Activated gamma-delta T cell treated with anti-CD3 and anti-CD28 coated beads, Interleukin-2, amount 50 U/mL, for 16 hours (primary cell): ENCODE measurements at regions not wholly inside any gene's neighbourhood (a gene's known extent, or its start where the extent isn't known, plus 50 kb on each side); places are given as distances from the start of the nearest gene placed in this dataset.

Experiments used
- DNase-seq: peaks from one replicate; pipeline ENCODE4 v3.0.0-alpha.2; 2020; ENCODE audit warnings: low read depth

DNA sequence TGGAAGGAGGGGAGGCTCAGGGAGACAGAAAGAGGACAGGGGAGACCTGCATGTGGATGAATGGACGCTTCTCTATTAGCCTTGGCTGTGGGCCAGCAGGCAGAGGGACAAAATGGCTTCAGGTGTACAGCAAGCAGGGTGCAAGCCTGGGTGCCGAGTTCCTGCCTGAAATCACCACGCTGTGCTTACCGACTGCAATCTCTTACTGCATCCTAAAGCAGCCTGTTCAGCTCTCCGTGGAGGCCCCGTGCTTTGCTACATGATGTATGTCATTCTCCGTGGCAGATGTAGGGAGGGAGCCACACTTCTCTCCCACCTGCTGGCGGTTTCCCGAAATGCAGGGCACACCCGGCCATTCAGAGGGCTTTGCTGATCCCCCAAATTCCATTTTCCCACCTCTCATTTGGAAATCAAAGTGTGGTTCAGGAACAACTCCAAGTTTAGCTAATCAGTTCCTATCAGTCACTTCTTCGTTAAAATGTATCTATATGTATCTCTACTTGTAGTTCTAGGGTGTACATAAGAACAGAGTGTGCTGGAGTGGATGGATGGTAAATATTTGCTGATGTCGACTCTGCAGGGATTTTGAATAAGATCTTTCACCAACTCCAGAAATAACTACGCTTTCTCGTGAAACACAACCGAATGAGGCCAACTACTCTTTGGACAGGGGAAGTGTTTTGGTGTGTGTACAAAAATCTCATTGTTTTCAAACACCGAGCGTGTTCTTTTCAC lies 122.3 kb upstream of the BACE2 start:
- no peak for DNase-seq

DNA sequence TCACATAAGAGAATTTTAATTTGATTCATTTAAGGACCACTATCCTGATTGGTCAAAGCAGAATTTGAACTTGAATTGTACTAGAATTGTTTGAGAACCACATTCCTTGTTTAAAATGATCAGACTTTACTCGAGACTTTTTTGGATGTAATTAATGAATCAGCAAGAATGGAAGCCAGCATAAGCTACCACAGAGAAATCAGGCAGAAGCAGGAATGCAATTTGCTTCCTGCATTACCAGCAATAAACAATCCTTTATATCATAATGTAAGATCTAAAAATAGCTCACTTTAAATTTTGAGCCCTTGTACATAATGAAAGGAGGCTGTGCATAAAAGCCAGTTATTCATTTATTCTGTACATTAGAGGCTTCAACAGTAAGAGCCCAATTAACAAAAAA lies 119.8 kb upstream of the BACE2 start:
- DNase-seq: no peak

DNA sequence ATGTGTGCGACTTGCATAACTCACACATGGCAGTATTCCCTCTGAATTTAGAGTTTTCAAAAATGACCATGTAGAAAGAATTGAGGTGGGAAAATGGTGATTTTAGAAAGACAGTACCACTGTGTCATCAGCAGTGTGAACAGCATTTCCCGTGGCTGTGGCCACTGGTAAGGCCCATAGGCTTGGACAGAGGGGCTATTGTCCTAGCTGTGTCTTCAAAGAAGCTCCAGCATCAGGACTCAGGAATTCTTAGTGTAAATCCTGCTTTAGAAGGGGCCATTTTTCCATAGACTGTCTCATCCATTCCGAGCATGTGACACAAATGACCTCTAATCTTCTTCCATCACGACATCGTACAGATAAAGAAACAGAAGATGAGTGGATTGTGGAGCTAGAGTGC lies 119.3 kb upstream of the BACE2 start:
- no peak for DNase-seq

DNA sequence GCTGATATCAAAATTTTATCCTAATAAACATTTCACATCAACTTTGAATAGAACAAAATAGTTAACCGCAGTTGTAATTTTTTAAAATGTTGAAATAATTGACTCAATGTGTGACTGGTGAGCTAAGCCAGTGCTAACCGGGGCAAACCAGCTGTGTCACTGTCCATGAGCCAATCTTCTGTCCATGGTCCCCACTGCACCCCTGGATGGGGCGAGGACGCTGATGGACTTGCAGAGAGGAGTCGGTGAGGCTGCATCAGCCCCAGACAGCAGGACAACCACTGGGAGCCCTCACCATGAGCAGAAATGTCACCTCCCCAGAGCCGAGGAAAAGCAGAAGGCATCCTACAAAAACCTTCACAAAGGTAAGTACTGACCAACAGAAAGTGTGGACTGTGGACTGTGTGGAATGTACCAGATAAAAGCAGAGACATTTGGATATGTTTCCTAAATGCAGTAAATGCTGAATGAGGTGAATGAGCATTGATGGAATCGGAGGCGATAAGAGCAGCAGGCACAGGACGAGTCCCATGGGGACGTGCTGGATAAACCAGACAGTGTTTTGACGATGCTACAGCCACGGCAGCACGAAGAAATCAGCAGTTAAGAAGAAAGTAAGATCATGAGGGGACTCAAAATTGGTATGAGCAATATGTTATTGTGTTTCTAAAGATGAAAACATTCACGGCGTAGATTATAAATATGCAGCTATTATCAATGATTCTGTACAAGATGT lies 115.0 kb upstream of the BACE2 start:
- no peak for DNase-seq

DNA sequence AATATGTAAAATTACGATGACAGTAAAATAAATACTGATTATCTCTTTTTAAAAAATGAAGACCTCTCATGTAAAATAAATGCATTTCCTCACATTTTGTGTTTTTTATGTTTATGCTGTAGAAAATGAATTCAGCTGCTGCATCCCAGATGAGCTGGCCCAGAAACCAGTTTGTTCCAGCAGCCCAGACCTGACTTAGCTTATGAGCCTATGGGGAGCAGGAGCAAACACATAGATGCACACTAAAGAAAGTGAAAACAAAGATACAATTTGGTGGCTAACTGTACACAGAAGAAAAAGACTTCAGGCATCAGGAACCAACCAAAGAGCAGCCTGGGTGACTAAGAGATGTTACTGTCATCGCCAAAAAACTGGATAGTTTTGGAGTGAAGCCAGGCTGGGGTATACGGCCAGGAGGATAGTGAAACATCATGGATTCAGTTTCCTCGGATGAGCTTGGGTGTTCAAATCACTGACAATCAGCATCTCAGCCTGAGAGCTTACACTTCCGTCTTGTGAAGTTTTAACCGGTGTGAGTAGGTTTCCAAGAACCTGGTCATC lies 113.9 kb upstream of the BACE2 start:
- DNase-seq: no peak

DNA sequence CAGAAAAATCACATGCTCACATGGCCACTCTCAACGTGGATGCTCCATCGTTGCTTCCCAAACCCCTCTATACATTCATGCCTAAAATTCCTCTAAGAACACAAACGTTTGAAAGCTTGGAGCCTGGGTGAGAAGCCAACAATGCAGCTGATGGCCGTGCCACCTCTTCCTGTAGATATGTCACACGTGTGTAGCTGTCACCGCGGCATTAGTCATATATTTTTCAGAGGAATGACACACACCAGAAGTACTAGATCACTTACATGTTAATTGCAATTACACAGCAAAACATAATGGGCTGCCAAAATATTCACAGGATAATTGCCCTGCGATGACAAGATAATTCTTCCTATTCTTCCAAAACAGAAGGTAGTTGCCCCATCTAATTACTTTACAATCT lies 112.7 kb upstream of the BACE2 start:
- DNase-seq: no peak

DNA sequence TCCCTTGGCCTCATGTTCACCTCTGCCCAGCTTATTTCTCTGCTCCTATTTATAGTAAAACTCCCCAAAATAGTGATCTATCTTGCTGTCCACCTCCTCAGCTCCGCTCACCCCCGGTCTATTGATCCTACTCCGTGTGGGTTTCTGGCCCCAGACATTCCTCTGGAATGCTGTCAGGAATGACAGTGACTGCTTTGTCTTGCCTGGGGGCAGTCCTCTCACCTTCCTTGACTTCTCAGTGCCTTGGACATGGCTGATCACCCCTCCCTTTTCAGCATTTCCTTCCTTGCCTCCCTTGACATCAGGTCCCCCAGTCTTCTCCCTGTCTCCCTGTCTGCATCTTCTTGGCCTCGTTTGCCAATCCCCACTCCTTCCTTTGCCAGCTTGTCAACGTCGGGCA lies 108.1 kb upstream of the BACE2 start:
- no peak for DNase-seq

DNA sequence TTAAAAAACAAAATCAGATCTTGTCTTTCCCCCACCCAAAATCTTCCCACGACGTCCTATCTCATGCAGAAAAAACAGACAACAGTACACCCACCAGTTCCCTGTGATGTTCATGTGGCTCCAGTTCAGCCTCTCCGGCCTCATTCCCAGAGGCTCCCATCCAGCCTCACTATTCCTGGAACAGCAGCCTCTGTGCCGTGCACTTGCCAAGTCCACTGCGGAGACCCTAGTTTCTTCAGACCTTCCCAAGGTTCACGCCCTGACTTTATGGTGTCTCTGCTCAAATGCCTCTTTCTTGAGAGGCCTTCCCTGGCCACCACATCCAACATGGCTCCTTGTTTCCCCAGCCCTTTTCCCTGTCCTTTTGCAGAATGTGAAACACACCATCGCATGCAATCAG lies 106.3 kb upstream of the BACE2 start:
- DNase-seq: no peak

DNA sequence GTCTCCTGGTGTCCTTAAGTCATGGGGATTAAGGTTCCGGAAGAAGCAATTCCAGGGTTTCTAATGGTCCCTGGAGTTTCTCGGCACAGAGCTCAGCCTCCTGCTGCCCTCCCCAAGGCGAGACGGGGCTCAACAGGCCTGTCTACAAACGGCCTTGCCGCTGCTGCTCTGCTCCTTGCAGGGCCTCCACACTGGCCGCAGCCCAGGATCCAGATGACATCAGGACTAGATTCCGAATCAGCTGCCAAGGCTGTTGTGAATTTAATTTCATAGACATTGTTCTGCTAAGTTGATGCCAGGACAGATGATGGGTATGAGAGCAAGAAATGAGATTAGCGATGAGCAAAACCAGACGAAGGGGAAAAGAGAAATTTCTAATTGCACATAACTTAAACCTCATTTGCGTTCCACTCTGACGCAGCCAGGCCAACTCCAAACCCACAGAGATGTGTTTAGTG lies 103.6 kb upstream of the BACE2 start:
- no peak for DNase-seq

DNA sequence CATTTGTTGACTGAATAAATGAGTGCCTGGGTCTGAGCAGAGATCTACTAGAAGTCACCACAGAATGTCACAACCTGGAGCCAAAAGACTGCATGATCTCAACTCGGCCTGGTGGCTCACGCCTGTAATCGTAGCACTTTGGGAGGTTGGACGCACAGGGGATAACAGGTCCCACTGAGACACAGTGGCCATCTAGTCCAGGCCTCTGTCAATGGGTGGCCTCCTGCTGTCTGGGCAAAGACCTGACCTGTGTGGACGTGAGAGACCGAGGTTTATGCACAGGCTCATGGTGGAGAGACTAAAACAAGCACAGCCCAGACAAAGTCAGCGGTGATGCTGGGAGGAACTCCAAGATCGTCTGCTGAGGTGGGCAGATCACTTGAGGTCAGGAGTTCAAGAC lies 103.0 kb upstream of the BACE2 start:
- no peak for DNase-seq

DNA sequence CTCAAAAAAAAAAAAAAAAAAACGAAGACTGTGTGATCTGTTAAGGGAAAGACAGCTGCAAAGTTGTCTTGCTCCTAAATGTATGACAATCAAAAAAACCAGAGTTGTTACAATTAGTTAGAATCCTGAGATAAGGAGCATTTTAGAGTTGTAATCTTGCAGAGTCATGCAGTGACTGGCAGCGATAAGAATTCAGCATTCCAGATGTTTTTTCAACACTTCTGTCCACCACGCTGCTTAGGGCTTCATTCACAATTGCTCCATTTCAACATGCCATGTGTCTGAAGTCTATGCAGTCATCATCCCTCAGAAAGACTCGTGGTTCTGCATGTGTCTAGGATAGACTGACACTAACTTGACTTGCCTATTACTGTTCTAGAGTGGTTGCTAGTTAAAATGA lies 102.4 kb upstream of the BACE2 start:
- DNase-seq: no peak

DNA sequence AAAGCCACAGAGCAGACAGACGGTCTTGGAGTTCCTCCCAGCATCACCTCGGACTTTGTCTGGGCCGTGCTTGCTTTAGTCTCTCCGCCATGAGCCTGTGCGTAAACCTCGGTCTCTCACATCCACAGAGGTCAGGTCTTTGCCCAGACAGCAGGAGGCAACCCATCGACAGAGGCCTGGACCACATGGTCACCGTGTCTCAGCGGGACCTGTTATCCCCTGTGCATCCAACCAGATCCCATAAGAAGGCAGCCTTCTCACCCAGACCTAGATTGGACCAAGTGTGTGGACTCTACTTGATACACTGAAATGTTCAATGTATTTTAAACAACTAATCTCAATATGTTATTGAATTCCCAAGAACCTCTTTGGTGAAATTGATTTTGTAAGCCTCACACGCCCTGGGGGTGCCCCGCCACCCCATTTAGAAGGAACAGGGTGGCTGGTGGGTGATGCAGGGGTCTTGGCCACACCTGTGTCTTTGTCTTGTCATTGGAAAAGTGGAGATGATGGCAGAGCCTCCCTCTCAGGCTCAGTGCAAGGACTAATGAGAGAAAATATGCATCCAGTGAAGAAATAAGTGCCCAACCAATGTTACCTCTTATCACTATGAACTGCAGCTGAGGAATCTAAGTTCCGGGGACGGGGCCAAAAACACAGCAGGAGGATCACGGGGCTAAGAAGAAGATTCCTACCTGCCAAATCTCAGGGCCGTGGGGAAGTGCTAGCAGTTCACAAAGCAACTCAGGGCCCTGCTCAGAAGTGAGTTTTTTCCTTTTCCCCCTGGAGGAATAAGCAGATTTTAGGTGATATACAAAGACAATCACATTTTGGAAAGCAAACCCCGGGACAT lies 101.6 kb upstream of the BACE2 start:
- no peak for DNase-seq

DNA sequence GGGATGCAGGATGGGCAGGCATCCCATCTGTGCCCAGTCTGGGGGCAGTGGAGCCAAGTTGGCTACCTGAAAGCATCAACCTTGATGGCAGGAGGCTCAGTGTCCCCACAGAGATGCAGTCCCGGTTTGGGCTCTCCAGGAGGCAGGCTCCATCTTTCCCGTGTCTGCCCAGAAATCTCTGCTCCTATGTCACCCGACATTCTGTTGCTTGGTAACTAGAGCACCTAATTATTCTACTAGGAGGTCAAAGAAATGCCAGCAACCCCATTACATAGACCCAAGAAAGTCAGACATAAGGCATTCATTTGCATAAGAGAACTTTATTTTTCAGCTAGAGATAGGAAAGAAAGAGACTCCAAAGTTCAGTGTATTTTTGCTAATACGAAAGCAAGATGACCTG lies 100.3 kb upstream of the BACE2 start:
- DNase-seq: no peak

DNA sequence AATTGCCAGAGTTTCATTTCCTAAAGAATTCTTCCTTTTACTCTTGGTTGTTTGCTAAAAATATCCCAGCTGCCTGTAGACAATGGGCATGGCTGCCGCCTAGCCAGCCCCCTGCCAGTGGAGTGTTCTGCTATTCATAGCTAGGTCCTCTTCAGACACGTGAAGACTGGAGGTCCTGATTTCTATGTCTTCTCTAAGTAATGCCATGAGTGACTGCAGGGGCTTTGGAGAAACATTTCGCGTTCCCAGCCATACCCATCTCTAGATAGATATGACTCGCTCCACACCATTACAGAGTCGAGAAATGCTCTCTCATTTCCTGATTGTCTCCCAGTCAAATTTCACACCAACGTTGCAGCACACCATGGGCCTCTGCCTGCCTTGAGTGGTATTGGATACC lies 99.5 kb upstream of the BACE2 start:
- DNase-seq: no peak

DNA sequence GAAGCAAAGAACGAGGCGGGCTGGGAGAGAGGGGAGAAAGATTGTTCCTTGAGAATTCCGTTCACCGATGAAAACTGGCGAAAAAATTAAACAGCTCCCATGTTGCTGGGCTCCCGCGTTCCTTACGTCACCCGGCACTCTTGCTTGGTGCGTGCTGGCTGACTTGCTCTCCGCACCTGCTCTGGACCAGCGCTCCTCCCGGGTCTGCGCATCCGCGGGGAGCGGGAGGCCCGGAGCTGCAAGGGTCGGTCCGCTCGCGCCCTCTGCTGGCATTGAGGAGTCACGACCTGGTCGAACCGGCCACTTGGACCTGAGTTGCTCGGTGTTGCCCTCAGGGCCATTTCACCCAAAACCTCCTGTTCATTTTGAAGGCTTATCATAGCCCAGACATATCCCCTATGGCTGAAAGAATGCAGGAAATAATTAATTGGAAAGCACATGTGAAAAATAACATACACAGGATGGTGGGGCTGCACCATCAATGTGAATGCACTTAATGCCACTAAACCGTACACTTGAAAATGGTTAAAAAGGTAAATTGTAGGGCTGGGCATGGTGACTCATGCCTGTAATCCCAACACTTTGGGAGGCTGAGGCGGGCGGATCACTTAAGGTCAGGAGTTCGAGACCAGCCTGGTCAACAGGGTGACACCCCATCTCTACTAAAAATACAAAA lies 98.9 kb upstream of the BACE2 start:
- peak; percentile 23 for DNase-seq

DNA sequence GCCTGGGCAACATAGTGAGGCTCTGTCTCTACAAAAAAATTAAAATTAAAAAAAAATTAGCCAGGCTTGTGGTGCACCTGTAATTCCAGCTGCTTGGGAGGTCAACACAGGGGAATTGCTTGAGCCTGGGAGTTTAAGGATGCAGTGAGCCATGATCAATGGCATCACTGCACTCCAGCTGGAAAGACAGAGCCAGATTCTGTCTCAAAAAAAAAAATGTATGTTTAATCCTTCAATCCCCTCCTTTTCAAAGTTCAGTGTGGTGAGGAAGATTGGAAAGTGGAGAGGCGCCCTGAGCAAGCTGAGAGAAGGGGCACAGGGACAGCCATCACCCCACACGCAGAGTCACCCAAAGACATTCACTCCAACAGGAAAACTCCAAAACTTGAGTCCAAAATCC lies 97.7 kb upstream of the BACE2 start:
- DNase-seq: no peak

DNA sequence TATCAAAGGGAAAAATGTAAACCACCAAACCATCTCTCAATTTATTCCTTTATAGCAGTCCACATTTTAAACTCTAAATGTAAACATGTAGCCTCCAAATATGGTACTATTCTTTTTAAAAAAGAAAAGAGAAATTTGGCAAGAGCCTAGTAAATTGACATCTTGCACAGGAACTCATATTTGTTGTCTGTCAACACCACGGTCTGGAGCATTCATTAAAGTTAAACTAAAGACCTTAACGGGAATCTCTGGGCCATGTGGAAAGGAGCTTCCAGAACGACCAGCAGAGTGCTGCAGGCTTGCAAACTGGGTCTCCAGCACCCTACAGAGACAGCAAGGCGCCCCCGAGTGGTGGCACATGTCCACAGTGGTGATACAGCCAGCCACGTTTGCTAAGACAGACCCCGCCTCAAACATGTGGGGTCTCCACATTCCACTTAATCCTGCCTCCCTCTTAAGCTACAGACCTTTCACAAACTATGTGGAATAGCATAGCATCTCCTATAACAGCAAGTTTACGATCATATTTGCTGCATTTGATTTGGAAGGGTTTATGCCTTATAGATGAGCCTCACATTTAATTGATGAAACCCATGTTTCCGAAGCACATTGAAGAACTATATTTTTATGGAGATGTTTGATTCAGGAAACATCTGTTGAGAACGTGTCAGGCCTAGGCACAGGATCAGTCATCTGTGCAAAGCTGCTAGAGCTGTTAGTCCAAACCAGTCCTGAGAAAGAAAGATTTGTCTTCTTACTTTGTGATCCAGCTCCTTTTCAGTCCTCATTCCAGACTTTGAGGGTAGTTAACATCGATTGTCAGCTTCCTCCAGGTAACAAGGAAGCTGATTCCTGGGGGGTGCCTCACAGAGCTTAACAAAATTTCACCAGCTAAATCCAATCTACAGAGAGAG lies 96.4 kb upstream of the BACE2 start:
- DNase-seq: no peak

DNA sequence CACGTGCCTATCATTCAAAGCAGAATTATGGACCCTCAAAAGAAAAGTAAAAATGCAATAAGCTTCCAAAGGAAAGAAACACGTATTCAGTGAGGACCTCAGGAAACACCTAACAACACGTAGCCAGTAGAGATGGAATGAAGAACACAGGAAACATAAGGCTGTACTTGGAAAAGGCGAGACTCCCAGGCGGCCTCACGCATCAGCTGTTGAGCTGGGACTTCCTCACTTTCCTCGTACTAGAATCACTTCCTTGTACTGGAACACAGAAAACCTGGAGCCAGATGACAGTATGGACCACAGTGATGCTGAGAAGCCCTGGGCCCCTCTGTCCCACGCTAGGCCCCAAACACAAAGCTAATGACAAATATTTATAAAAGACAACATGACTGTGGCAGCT lies 94.4 kb upstream of the BACE2 start:
- DNase-seq: no peak

DNA sequence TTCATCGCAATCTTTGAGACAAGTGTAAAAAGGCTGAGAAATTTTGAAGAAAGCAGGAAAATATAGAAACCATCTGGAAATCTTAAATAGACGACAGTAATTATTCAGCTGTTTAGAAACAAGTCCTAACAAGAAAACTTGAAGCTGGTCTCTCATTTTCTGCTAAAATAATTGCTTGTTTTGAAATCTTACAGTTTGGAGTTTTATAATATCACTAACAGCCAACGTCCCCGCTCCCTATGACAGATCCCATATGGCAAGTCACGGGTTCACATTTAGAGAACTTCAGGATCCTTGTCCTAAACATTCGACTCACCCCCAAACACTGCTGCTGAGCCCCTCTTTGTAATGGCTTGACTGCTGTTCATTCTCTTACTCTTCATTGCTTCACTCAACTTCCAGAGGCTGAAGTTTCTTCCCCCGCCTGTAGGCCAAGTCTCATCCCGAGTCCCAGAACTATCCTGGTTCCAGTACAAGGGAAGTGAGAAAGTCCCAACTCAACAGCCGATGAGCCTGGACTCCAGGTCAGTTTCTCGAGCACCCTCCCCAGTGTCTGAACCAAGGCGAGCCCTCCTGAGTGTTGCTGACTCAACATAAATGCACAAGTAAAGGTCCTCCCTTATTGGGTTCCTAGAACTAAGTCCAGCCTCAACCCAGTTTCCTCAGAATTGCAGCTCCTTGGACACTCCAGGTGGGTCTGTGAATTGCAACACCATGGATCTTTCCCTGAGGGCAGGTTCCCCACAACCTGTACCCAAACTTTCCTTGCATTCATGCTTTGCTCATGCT lies 93.4 kb upstream of the BACE2 start:
- DNase-seq: no peak

DNA sequence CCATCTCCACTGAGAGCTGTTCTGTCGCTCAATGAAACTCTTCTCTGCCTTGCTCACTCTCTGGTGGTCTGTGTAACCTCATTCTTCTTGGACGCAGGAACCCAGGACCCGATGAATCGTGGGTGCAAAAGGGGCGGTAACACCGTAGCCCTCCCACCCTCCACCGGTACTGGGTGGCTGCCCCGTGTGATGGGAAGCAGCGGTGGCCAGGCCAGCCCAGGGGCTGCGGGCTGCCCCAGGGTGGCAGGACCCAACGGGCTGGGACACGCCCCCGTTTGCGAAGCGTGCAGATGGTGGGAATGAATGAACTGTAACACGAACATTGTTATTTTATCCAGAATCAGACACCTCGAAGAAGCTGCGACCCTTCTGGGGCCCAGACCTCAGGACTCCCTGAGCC lies 92.3 kb upstream of the BACE2 start:
- no peak for DNase-seq
